ENCODE measurements at regions not wholly inside any gene's neighbourhood (a gene's known extent, or its start where the extent isn't known, plus 50 kb on each side); places are given as distances from the start of the nearest gene placed in this dataset.

DNA sequence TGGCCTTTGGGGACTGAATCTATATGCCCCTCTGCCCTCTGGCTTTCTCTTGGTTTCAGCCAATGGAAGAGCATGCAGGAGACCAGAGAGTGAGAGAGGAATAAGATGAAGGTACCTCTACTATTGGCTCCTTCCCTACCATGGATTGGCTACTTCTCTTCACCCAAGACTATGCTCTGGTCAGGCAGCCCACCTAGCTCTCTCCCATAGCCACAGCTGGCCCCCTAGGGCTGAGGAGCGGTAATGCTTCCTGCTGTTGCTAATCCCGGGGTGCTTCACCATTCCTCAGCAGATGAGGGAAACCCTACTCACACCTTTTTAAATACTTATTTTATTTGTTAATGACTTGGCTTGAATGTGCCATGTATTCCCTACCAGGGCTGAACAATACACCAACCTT is 142.4 kb downstream of the MREG start:
- TF ChIP-seq FOXM1 (IDR thresholded peaks at IDR 0.05; ENCODE audit: borderline replicate concordance), result no peak
- no peak for TF ChIP-seq BHLHE40 (IDR thresholded peaks at IDR 0.05; ENCODE audit: borderline replicate concordance)
- TF ChIP-seq, protein P1, sequence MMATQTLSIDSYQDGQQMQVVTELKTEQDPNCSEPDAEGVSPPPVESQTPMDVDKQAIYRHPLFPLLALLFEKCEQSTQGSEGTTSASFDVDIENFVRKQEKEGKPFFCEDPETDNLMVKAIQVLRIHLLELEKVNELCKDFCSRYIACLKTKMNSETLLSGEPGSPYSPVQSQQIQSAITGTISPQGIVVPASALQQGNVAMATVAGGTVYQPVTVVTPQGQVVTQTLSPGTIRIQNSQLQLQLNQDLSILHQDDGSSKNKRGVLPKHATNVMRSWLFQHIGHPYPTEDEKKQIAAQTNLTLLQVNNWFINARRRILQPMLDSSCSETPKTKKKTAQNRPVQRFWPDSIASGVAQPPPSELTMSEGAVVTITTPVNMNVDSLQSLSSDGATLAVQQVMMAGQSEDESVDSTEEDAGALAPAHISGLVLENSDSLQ (IDR thresholded peaks at IDR 0.05), result no peak
- no peak for TF ChIP-seq SUZ12 (IDR thresholded peaks at IDR 0.05)
- TF ChIP-seq SP1 (IDR thresholded peaks at IDR 0.05), result no peak
- no peak for TF ChIP-seq FOXA1 (IDR thresholded peaks at IDR 0.05)
- TF ChIP-seq FOXK2 (IDR thresholded peaks at IDR 0.05), result no peak
- TF ChIP-seq NFRKB (IDR thresholded peaks at IDR 0.05), result no peak

All from HEK293T (cell line).